ENCODE measurements at regions not wholly inside any gene's neighbourhood (a gene's known extent, or its start where the extent isn't known, plus 50 kb on each side); places are given as distances from the start of the nearest gene placed in this dataset.

- Mint-ChIP-seq H3K9me3 (ENCODE audit: low read depth) (no peaks in the 10 kb centered on the region), H3K27ac (no peak overlapping the region), H3K4me1 (ENCODE audit: low read depth) (peaks cover 6% of the 10 kb centered on the region), H3K36me3 (ENCODE audit: insufficient read depth) (peaks cover 4% of the 10 kb centered on the region), H3K4me3 (ENCODE audit: low read depth) (no peak overlapping the region), H3K27me3 (peaks cover 11% of the 10 kb centered on the region)
- no peak for TF ChIP-seq CTCF (IDR thresholded peaks at IDR 0.05; ENCODE audit: unreplicated experiment)
- DNase-seq (ENCODE audit: low spot score, unreplicated experiment), result no peak
Measured at GRCh38 chr20:52098186-52098585, 93.4 kb downstream of the ZFP64 start.

DNA sequence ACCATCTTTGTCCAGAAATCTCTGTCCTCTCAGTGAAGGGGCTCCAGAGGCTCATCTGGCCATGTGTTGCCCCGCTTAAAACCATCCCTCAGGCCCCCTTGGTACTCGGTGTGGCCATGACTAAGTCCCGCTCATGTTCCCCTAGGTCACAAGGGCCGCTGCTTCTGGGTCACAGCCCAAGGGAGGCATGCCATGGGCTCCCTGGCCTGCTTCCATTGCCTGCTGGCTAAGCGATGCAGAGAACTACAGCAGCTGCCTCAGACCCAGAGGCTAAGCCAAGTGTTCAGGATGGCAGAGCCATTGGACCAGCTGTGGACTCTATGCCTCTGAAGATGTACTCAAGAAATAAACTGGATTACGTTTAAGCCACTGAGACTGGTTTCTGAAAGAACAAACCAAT is 95.5 kb downstream of the ZFP64 start:
- Mint-ChIP-seq H3K36me3 (ENCODE audit: insufficient read depth) (peaks cover 4% of the 10 kb centered on the region), H3K27ac (no peak overlapping the region), H3K4me1 (ENCODE audit: low read depth) (peaks cover 6% of the 10 kb centered on the region), H3K9me3 (ENCODE audit: low read depth) (no peaks in the 10 kb centered on the region), H3K4me3 (ENCODE audit: low read depth) (no peak overlapping the region), H3K27me3 (no peaks in the 10 kb centered on the region)
- no peak for DNase-seq (ENCODE audit: low spot score, unreplicated experiment)
- no peak for TF ChIP-seq CTCF (IDR thresholded peaks at IDR 0.05; ENCODE audit: unreplicated experiment)

DNA sequence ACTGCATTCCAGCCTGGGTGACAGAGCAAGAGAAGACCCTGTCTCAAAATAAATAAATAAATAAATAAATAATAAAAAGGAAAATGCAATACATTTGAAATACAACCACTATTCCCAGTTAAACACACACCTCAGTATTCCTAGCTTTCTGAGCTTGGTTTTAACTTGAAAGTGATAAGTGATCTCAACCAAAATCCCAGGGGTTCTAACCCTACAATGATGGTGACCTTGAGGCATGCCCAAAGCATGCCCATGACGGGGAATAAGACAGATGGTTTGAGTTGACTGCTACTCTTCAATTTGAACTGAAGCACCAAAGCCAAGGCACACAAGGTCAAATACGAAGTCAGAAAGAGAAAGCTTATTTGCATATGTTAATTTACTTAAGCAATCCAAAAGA is 96.9 kb downstream of the ZFP64 start:
- Mint-ChIP-seq H3K4me1 (ENCODE audit: low read depth) (peaks cover 6% of the 10 kb centered on the region), H3K27me3 (no peaks in the 10 kb centered on the region), H3K9me3 (ENCODE audit: low read depth) (no peaks in the 10 kb centered on the region), H3K27ac (no peak overlapping the region), H3K4me3 (ENCODE audit: low read depth) (no peak overlapping the region), H3K36me3 (ENCODE audit: insufficient read depth) (peaks cover 6% of the 10 kb centered on the region)
- DNase-seq (ENCODE audit: low spot score, unreplicated experiment), result no peak
- no peak for TF ChIP-seq CTCF (IDR thresholded peaks at IDR 0.05; ENCODE audit: unreplicated experiment)

DNA sequence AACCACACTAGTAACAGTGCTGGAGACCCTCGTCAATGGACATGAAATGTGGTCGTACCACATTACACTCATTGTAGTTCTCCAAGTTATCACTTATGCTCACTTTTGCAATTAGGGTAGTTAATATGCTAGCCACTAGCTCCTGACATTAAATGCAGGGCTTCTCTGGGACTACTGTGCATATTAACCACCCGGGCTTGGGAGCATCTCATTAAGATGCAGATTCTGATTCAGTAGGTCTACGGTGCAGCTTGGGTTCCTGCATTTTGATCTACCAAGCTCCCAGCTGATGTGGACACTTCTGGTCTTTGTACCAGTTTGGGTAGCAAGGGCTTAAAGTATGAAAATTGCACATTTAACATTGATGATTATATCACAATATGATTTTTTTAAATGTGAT is 98.0 kb downstream of the ZFP64 start:
- no peak for TF ChIP-seq CTCF (IDR thresholded peaks at IDR 0.05; ENCODE audit: unreplicated experiment)
- H3K27ac Mint-ChIP-seq, result no peak overlapping the region
- DNase-seq (ENCODE audit: low spot score, unreplicated experiment), result no peak
- no peak overlapping the region for H3K4me3 Mint-ChIP-seq (ENCODE audit: low read depth)
- no peaks in the 10 kb centered on the region for H3K9me3 Mint-ChIP-seq (ENCODE audit: low read depth)
- H3K27me3 Mint-ChIP-seq, result no peaks in the 10 kb centered on the region
- H3K4me1 Mint-ChIP-seq (ENCODE audit: low read depth), result no peaks in the 10 kb centered on the region
- peaks cover 11% of the 10 kb centered on the region for H3K36me3 Mint-ChIP-seq (ENCODE audit: insufficient read depth)

DNA sequence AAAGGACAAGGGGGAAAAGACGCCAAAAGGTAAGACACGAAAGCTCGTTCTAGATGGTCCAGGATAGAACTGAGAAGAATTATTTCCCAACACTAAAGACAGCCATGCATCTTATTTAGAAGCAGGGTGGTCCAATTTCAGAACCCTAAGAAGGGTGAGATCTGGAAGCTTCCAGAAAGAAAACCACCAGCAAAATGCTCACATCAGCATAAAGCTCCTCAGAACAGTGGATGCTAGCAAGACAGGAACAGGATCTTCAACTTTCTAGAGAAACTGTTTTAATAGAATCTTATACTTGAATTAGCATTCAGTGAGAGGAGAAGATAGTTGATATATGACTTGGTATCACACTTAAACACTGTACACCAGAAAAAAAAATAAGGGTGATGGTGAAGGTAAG is 101.5 kb downstream of the ZFP64 start:
- H3K27me3 Mint-ChIP-seq, result no peaks in the 10 kb centered on the region
- H3K9me3 Mint-ChIP-seq (ENCODE audit: low read depth), result peaks cover 15% of the 10 kb centered on the region
- TF ChIP-seq CTCF (IDR thresholded peaks at IDR 0.05; ENCODE audit: unreplicated experiment), result no peak
- peaks cover 35% of the 10 kb centered on the region for H3K36me3 Mint-ChIP-seq (ENCODE audit: insufficient read depth)
- no peak overlapping the region for H3K27ac Mint-ChIP-seq
- no peak for DNase-seq (ENCODE audit: low spot score, unreplicated experiment)
- no peaks in the 10 kb centered on the region for H3K4me1 Mint-ChIP-seq (ENCODE audit: low read depth)
- H3K4me3 Mint-ChIP-seq (ENCODE audit: low read depth), result no peak overlapping the region
